ENCODE measurements at regions not wholly inside any gene's neighbourhood (a gene's known extent, or its start where the extent isn't known, plus 50 kb on each side); places are given as distances from the start of the nearest gene placed in this dataset.

DNA sequence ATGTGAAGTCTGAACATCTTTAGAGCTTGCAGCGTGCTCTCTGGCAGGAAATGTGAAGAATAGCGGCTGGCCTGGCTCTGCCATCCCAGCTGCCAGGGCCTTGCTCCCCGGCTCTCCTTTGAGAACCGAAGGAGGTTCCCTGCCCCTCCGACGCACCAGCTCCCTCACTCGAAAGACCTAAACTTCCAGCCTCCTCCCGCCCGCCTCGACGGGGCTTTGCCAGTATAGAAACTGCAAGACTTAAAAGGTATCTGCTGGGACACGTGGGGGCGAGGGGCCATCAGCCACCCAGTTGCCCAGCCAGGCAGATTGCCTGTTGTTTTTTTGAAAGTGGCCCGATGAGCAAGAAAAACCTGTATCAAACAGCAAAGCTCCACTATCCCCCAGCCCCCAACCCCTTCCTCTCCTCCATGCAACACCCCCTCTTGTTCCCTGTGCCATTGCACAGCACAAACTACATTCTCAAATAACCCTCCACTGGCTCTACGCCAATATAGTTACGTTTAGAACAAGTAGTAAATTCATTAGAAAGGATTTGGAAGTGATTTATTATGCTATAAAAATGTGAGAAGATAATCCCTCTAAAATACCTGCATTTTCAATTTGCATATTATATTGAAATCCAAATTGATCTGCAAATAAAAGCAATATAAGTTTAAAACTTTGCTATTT is 331.9 kb downstream of the MED10 start:
- peaks cover 0 to 4% (median 0%) of the 10 kb centered on the region in 5 donors for H3K27me3 ChIP-seq (ENCODE audit: control insufficient read depth in 5 of 5, insufficient read depth in 4 of 5, low read length in 5 of 5)
- H3K9me3 ChIP-seq (ENCODE audit: control insufficient read depth in 5 of 5, low read length in 5 of 5), result no peaks in the 10 kb centered on the region
- no peaks in the 10 kb centered on the region for H3K36me3 ChIP-seq (ENCODE audit: control insufficient read depth in 5 of 5, insufficient read depth in 5 of 5, low read length in 5 of 5)
- H3K27ac ChIP-seq (ENCODE audit: low read depth, low read length), result no peak overlapping the region
- H3K4me3 ChIP-seq (ENCODE audit: low read depth in 1 of 5, low read length in 5 of 5), result no peak overlapping the region
- H3K4me1 ChIP-seq (ENCODE audit: control insufficient read depth in 5 of 5, insufficient read depth in 5 of 5, low read length in 5 of 5), result no peaks in the 10 kb centered on the region
- no peak overlapping the region for H3K9ac ChIP-seq (ENCODE audit: low read length in 5 of 5)

GRCh38 chr5:6043491-6044310 is 334.6 kb downstream of the MED10 start:
- Histone ChIP-seq H3K4me1 (ENCODE audit: control insufficient read depth in 5 of 5, insufficient read depth in 5 of 5, low read length in 5 of 5) (no peaks in the 10 kb centered on the region), H3K27me3 (ENCODE audit: control insufficient read depth in 5 of 5, insufficient read depth in 4 of 5, low read length in 5 of 5) (peaks cover 0 to 4% (median 0%) of the 10 kb centered on the region in 5 donors), H3K36me3 (ENCODE audit: control insufficient read depth in 5 of 5, insufficient read depth in 5 of 5, low read length in 5 of 5) (no peaks in the 10 kb centered on the region), H3K27ac (ENCODE audit: low read depth, low read length) (no peak overlapping the region), H3K4me3 (ENCODE audit: low read depth in 1 of 5, low read length in 5 of 5) (no peak overlapping the region), H3K9ac (ENCODE audit: low read length in 5 of 5) (no peak overlapping the region), H3K9me3 (ENCODE audit: control insufficient read depth in 5 of 5, low read length in 5 of 5) (no peaks in the 10 kb centered on the region)

DNA sequence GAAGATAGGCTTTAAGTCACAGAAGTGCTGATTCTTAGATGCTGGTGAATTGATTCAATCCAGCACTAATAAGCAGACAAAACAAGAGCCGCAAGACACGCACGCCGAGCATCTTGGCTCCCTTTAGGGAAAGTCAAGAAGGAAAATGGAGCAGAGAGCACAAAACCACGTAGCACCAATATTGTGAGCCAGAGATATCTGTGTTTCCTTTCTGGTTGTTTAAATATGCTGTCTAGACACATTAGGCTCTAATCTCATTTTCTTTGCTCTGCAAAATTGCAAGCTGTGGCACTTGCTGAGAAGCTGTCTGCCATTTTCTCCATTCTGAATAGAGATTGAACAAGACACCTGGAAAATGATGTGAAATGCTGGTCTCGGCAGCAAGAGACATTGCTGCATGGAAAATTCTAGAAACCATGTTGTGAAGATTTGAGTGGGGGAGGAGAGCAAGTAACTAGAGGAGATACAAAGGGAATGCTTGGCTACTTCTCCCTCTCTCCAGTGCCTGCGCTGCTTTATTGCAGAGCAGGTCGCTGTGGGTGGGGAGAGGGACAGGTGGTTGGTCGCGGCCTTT is 336.3 kb downstream of the MED10 start:
- no peaks in the 10 kb centered on the region for H3K9me3 ChIP-seq (ENCODE audit: control insufficient read depth in 5 of 5, low read length in 5 of 5)
- peaks cover 0 to 4% (median 0%) of the 10 kb centered on the region in 5 donors for H3K27me3 ChIP-seq (ENCODE audit: control insufficient read depth in 5 of 5, insufficient read depth in 4 of 5, low read length in 5 of 5)
- no peaks in the 10 kb centered on the region for H3K4me1 ChIP-seq (ENCODE audit: control insufficient read depth in 5 of 5, insufficient read depth in 5 of 5, low read length in 5 of 5)
- H3K27ac ChIP-seq (ENCODE audit: low read depth, low read length), result no peak overlapping the region
- no peaks in the 10 kb centered on the region for H3K36me3 ChIP-seq (ENCODE audit: control insufficient read depth in 5 of 5, insufficient read depth in 5 of 5, low read length in 5 of 5)
- H3K4me3 ChIP-seq (ENCODE audit: low read depth in 1 of 5, low read length in 5 of 5), result no peak overlapping the region
- no peak overlapping the region for H3K9ac ChIP-seq (ENCODE audit: low read length in 5 of 5)

DNA sequence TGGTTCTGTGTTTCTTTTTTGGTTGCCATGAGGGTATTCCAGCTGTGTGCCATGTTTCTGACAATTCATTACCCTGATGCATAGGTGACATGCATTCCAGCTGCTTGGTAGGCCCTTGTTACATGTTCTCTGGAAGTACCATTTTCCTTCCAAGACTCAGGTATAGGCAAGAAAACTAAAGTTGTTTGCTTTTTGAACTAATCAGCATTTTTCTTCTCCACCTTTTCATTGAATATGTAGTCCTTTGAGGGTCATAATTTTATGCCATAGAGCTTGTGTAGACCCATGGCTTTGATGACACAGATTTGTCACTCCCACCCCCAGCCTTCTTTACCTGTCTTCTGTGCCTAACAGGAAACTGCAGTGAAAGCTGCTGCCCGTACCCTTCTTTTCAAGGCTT is 339.2 kb downstream of the MED10 start:
- Histone ChIP-seq H3K9ac (ENCODE audit: low read length in 5 of 5) (no peak overlapping the region), H3K36me3 (ENCODE audit: control insufficient read depth in 5 of 5, insufficient read depth in 5 of 5, low read length in 5 of 5) (no peaks in the 10 kb centered on the region), H3K4me1 (ENCODE audit: control insufficient read depth in 5 of 5, insufficient read depth in 5 of 5, low read length in 5 of 5) (no peaks in the 10 kb centered on the region), H3K27ac (ENCODE audit: low read depth, low read length) (no peak overlapping the region), H3K4me3 (ENCODE audit: low read depth in 1 of 5, low read length in 5 of 5) (no peak overlapping the region), H3K27me3 (ENCODE audit: control insufficient read depth in 5 of 5, insufficient read depth in 4 of 5, low read length in 5 of 5) (peaks cover 0 to under 1% (median 0%) of the 10 kb centered on the region in 5 donors), H3K9me3 (ENCODE audit: control insufficient read depth in 5 of 5, low read length in 5 of 5) (no peaks in the 10 kb centered on the region)

DNA sequence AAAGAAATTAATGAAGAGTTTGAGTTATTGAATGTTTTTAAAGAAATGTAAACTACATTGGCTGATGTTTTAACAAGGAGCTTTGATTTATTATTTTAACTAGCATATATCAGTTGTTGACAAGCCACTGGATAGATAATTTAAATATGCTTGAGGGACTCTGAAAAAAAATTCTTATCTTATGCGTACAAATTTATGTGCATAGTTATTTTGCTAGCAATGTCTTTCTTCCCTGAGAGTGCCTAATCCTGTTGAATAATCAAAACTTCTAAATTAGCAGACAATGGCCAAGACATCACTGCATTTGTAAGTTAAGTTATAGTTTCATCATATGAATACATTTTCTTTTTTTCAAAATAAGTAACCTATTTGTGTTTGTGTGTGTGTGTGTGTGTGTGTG is 342.3 kb downstream of the MED10 start:
- Histone ChIP-seq H3K4me3 (ENCODE audit: low read depth in 1 of 5, low read length in 5 of 5) (no peak overlapping the region), H3K4me1 (ENCODE audit: control insufficient read depth in 5 of 5, insufficient read depth in 5 of 5, low read length in 5 of 5) (no peaks in the 10 kb centered on the region), H3K27me3 (ENCODE audit: control insufficient read depth in 5 of 5, insufficient read depth in 4 of 5, low read length in 5 of 5) (no peaks in the 10 kb centered on the region), H3K27ac (ENCODE audit: low read depth, low read length) (no peak overlapping the region), H3K9me3 (ENCODE audit: control insufficient read depth in 5 of 5, low read length in 5 of 5) (peaks cover 0 to 2% (median 0%) of the 10 kb centered on the region in 5 donors), H3K36me3 (ENCODE audit: control insufficient read depth in 5 of 5, insufficient read depth in 5 of 5, low read length in 5 of 5) (no peaks in the 10 kb centered on the region), H3K9ac (ENCODE audit: low read length in 5 of 5) (no peak overlapping the region)

DNA sequence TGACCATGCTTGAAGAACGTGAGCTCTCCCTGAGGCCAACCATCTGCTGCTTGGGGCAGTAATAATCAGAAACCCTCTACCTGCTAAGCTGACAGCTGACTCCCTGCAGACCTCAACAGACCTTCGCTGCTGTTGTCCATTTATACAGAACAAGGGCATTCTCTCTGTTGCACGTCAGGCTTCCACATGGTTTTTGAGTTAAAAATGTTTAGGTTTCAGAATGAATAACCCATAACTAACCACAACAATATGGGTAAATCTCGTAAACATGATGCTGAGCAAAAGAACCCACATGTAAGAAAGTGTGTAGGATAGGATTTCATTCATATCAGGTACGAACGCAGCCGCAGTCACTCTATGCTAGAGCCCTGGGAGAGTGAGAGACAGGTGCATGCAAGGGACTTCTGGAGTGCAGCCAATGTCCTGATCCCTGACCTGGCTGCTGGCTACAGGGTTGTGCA is 348.5 kb downstream of the MED10 start:
- Histone ChIP-seq H3K27me3 (ENCODE audit: control insufficient read depth in 5 of 5, insufficient read depth in 4 of 5, low read length in 5 of 5) (no peaks in the 10 kb centered on the region), H3K9me3 (ENCODE audit: control insufficient read depth in 5 of 5, low read length in 5 of 5) (peaks cover 0 to 2% (median 0%) of the 10 kb centered on the region in 5 donors), H3K9ac (ENCODE audit: low read length in 5 of 5) (no peak overlapping the region), H3K4me3 (ENCODE audit: low read depth in 1 of 5, low read length in 5 of 5) (no peak overlapping the region), H3K4me1 (ENCODE audit: control insufficient read depth in 5 of 5, insufficient read depth in 5 of 5, low read length in 5 of 5) (no peaks in the 10 kb centered on the region), H3K36me3 (ENCODE audit: control insufficient read depth in 5 of 5, insufficient read depth in 5 of 5, low read length in 5 of 5) (no peaks in the 10 kb centered on the region), H3K27ac (ENCODE audit: low read depth, low read length) (no peak overlapping the region)

DNA sequence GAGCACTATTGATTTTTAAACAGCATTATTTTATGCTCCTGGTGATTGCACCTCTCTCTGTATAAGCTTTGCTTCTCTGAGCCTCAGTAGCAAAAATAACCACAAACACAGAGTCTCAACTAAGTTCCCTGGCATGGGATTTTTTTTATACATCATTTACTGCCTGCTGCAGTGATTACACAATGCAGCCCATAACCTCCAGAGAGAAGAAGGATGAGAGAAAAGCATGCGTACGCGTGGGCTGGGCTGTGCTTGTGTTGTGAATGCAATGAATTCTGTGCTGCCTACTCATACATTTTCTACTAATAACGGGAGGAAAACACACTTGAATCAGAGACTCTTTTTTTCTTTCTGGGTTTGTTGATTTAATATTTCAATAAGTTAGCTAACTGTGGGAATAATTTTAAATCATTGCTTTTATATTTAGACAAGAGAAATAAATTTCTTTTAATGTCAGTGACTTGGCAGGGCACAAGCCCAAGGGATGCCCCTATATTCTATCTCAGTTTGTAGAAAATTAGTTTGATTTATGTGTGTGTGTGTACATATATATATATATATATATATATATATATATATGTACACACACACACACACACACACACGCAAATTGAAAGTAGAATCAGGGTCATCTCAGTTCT is 351.5 kb downstream of the MED10 start:
- H3K27ac ChIP-seq (ENCODE audit: low read depth, low read length), result no peak overlapping the region
- H3K36me3 ChIP-seq (ENCODE audit: control insufficient read depth in 5 of 5, insufficient read depth in 5 of 5, low read length in 5 of 5), result no peaks in the 10 kb centered on the region
- peaks cover 0 to 4% (median 0%) of the 10 kb centered on the region in 5 donors for H3K9me3 ChIP-seq (ENCODE audit: control insufficient read depth in 5 of 5, low read length in 5 of 5)
- H3K4me3 ChIP-seq (ENCODE audit: low read depth in 1 of 5, low read length in 5 of 5), result no peak overlapping the region
- no peak overlapping the region for H3K9ac ChIP-seq (ENCODE audit: low read length in 5 of 5)
- H3K27me3 ChIP-seq (ENCODE audit: control insufficient read depth in 5 of 5, insufficient read depth in 4 of 5, low read length in 5 of 5), result no peaks in the 10 kb centered on the region
- H3K4me1 ChIP-seq (ENCODE audit: control insufficient read depth in 5 of 5, insufficient read depth in 5 of 5, low read length in 5 of 5), result no peaks in the 10 kb centered on the region

GRCh38 chr5:6019612-6020011 is 358.7 kb downstream of the MED10 start:
- H3K4me1 ChIP-seq (ENCODE audit: control insufficient read depth in 5 of 5, insufficient read depth in 5 of 5, low read length in 5 of 5), result no peaks in the 10 kb centered on the region
- no peak overlapping the region for H3K4me3 ChIP-seq (ENCODE audit: low read depth in 1 of 5, low read length in 5 of 5)
- H3K27ac ChIP-seq (ENCODE audit: low read depth, low read length), result no peak overlapping the region
- H3K27me3 ChIP-seq (ENCODE audit: control insufficient read depth in 5 of 5, insufficient read depth in 4 of 5, low read length in 5 of 5), result no peaks in the 10 kb centered on the region
- no peaks in the 10 kb centered on the region for H3K36me3 ChIP-seq (ENCODE audit: control insufficient read depth in 5 of 5, insufficient read depth in 5 of 5, low read length in 5 of 5)
- no peak overlapping the region for H3K9ac ChIP-seq (ENCODE audit: low read length in 5 of 5)
- peaks cover 0 to 2% (median 0%) of the 10 kb centered on the region in 5 donors for H3K9me3 ChIP-seq (ENCODE audit: control insufficient read depth in 5 of 5, low read length in 5 of 5)

GRCh38 chr5:6013506-6013905 is 364.8 kb downstream of the MED10 start:
- no peaks in the 10 kb centered on the region for H3K36me3 ChIP-seq (ENCODE audit: control insufficient read depth in 5 of 5, insufficient read depth in 5 of 5, low read length in 5 of 5)
- H3K4me1 ChIP-seq (ENCODE audit: control insufficient read depth in 5 of 5, insufficient read depth in 5 of 5, low read length in 5 of 5), result no peaks in the 10 kb centered on the region
- no peak overlapping the region for H3K27ac ChIP-seq (ENCODE audit: low read depth, low read length)
- H3K4me3 ChIP-seq (ENCODE audit: low read depth in 1 of 5, low read length in 5 of 5), result no peak overlapping the region
- H3K9me3 ChIP-seq (ENCODE audit: control insufficient read depth in 5 of 5, low read length in 5 of 5), result peaks cover 0 to 3% (median 0%) of the 10 kb centered on the region in 5 donors
- H3K27me3 ChIP-seq (ENCODE audit: control insufficient read depth in 5 of 5, insufficient read depth in 4 of 5, low read length in 5 of 5), result no peaks in the 10 kb centered on the region
- no peak overlapping the region for H3K9ac ChIP-seq (ENCODE audit: low read length in 5 of 5)

Data from subcutaneous abdominal adipose tissue (tissue), 5 donors.